Peyer's patch (tissue), 4 donors: ENCODE measurements at regions not wholly inside any gene's neighbourhood (a gene's known extent, or its start where the extent isn't known, plus 50 kb on each side); places are given as distances from the start of the nearest gene placed in this dataset.

ENCODE experiments used
- DNase-seq, 3 donors: peaks; one replicate each; pipeline ENCODE4 v3.0.0-alpha.2; 2017 to 2019
- H3K27ac ChIP-seq, 4 donors: fragments of 200-600 bp; sonication (generic); one replicate each; pipeline ENCODE4 v1.5.1; 2016 to 2019
- H3K27me3 ChIP-seq, 2 donors: fragments of 200-600 bp; sonication (generic); one replicate each; pipeline ENCODE4 v1.5.1; 2019
- H3K36me3 ChIP-seq, 3 donors: fragments of 200-600 bp; sonication (generic); one replicate each; pipeline ENCODE4 v1.5.1; 2016 to 2019
- H3K4me1 ChIP-seq, 4 donors: fragments of 200-600 bp; sonication (generic); one replicate each; pipeline ENCODE4 v1.5.1; 2016 to 2019
- H3K4me3 ChIP-seq, 4 donors: fragments of 200-600 bp; sonication (generic); 1 replicate in 3 of 4; 2 replicates in 1 of 4; pipeline ENCODE4 v1.5.1; 2016 to 2019; ENCODE audit warnings: mild to moderate bottlenecking in 1 of 4
- H3K9me3 ChIP-seq, 4 donors: fragments of 200-600 bp; sonication (generic); one replicate each; pipeline ENCODE4 v1.5.1; 2016 to 2019; ENCODE audit warnings: mild to moderate bottlenecking in 1 of 4
- CTCF ChIP-seq, 6 experiments: fragments of 450-650 bp in 4 of 6; fragments of 200-600 bp in 2 of 6; sonication (generic) in 1 of 6; IDR thresholded peaks; one replicate each; pipeline ENCODE4 v1.5.1; 2017 to 2019; ENCODE audit warnings: antibody characterized with exemption in 6 of 6, mild to moderate bottlenecking in 3 of 6, moderate library complexity in 1 of 6
- POLR2A ChIP-seq, 2 donors: fragments of 450-650 bp; IDR thresholded peaks; one replicate each; pipeline ENCODE4 v1.5.1; 2017; ENCODE audit warnings: antibody characterized with exemption in 2 of 2, mild to moderate bottlenecking in 2 of 2, moderate library complexity in 2 of 2

- H3K27ac ChIP-seq: peak overlapping the region in 2 of 4 donors; percentile 12 to 14
- no peaks in the 10 kb centered on the region for H3K36me3 ChIP-seq
- H3K27me3 ChIP-seq: no peaks in the 10 kb centered on the region
- peaks cover 0 to 10% (median 0%) of the 10 kb centered on the region in 4 donors for H3K4me1 ChIP-seq
- no peak overlapping the region for H3K4me3 ChIP-seq
- DNase-seq: no peak
- H3K9me3 ChIP-seq: peaks cover 0 to 2% (median 0%) of the 10 kb centered on the region in 4 donors
- no peak for TF ChIP-seq CTCF (IDR thresholded peaks at IDR 0.05)
- TF ChIP-seq POLR2A (IDR thresholded peaks at IDR 0.05): no peak
Measured at GRCh38 chr14:22448905-22449599, 140.0 kb downstream of the DAD1 start.

GRCh38 chr14:22448035-22448904, 140.8 kb downstream of the DAD1 start:
- Histone ChIP-seq H3K36me3 (no peaks in the 10 kb centered on the region), H3K9me3 (peaks cover 0 to 2% (median 0%) of the 10 kb centered on the region in 4 donors), H3K27ac (peak overlapping the region in 2 of 4 donors; percentile 12 to 14), H3K27me3 (no peaks in the 10 kb centered on the region), H3K4me1 (peaks cover 0 to 10% (median 0%) of the 10 kb centered on the region in 4 donors), H3K4me3 (no peak overlapping the region)
- TF ChIP-seq CTCF (IDR thresholded peaks at IDR 0.05): no peak
- no peak for TF ChIP-seq POLR2A (IDR thresholded peaks at IDR 0.05)
- no peak for DNase-seq

- DNase-seq: no peak
- no peaks in the 10 kb centered on the region for H3K9me3 ChIP-seq
Measured at GRCh38 chr14:22438742-22439141, 150.3 kb downstream of the DAD1 start.

GRCh38 chr14:22434901-22435550, 154.0 kb downstream of the DAD1 start:
- no peak overlapping the region for H3K4me3 ChIP-seq
- no peaks in the 10 kb centered on the region for H3K9me3 ChIP-seq
- H3K27me3 ChIP-seq: no peaks in the 10 kb centered on the region
- H3K27ac ChIP-seq: no peak overlapping the region
- TF ChIP-seq POLR2A (IDR thresholded peaks at IDR 0.05) (no peak), CTCF (IDR thresholded peaks at IDR 0.05) (no peak)
- no peak for DNase-seq
- H3K4me1 ChIP-seq: peaks cover 0 to 17% (median 7%) of the 10 kb centered on the region in 4 donors
- H3K36me3 ChIP-seq: no peaks in the 10 kb centered on the region

More at GRCh38 chr14:22438742-22439141, 150.3 kb downstream of the DAD1 start:
- no peaks in the 10 kb centered on the region for H3K36me3 ChIP-seq
- H3K4me1 ChIP-seq: no peaks in the 10 kb centered on the region
- H3K4me3 ChIP-seq: no peak overlapping the region
- H3K27me3 ChIP-seq: no peaks in the 10 kb centered on the region
- no peak overlapping the region for H3K27ac ChIP-seq
- TF ChIP-seq POLR2A (IDR thresholded peaks at IDR 0.05) (no peak), CTCF (IDR thresholded peaks at IDR 0.05) (no peak)

- no peaks in the 10 kb centered on the region for H3K9me3 ChIP-seq
- no peak overlapping the region for H3K4me3 ChIP-seq
- no peak for DNase-seq
- H3K27me3 ChIP-seq: no peaks in the 10 kb centered on the region
- TF ChIP-seq POLR2A (IDR thresholded peaks at IDR 0.05) (no peak), CTCF (IDR thresholded peaks at IDR 0.05) (no peak)
- peaks cover 0 to 19% (median 7%) of the 10 kb centered on the region in 4 donors for H3K4me1 ChIP-seq
- no peaks in the 10 kb centered on the region for H3K36me3 ChIP-seq
- H3K27ac ChIP-seq: no peak overlapping the region
Measured at GRCh38 chr14:22434030-22434429, 155.0 kb downstream of the DAD1 start.
